Transverse colon (tissue), 4 donors: ENCODE measurements at regions not wholly inside any gene's neighbourhood (a gene's known extent, or its start where the extent isn't known, plus 50 kb on each side); places are given as distances from the start of the nearest gene placed in this dataset.

Experiments used
- CTCF ChIP-seq, 5 experiments: fragments of 200-600 bp in 3 of 5; fragments of 450-650 bp in 2 of 5; sonication (generic) in 3 of 5; IDR thresholded peaks; 1 replicate in 2 of 5; 2 replicates in 3 of 5; pipeline ENCODE4 v1.5.1; 2016 to 2017; ENCODE audit warnings: antibody characterized with exemption in 5 of 5, inconsistent platforms in 3 of 5, mild to moderate bottlenecking in 2 of 5, moderate library complexity in 1 of 5
- EP300 ChIP-seq: sonication (generic); formaldehyde crosslinking; IDR thresholded peaks from one replicate; pipeline ENCODE4 v1.6.1; 2017; ENCODE audit warnings: antibody characterized with exemption, low read depth
- POLR2A ChIP-seq: fragments of 450-650 bp; IDR thresholded peaks from one replicate; pipeline ENCODE4 v1.6.1; 2016; ENCODE audit warnings: antibody characterized with exemption, mild to moderate bottlenecking, moderate library complexity
- POLR2AphosphoS5 ChIP-seq, 3 donors: sonication (generic); formaldehyde crosslinking; IDR thresholded peaks; one replicate each; pipeline ENCODE4 v1.6.1; 2016; ENCODE audit warnings: antibody characterized with exemption in 3 of 3

DNA sequence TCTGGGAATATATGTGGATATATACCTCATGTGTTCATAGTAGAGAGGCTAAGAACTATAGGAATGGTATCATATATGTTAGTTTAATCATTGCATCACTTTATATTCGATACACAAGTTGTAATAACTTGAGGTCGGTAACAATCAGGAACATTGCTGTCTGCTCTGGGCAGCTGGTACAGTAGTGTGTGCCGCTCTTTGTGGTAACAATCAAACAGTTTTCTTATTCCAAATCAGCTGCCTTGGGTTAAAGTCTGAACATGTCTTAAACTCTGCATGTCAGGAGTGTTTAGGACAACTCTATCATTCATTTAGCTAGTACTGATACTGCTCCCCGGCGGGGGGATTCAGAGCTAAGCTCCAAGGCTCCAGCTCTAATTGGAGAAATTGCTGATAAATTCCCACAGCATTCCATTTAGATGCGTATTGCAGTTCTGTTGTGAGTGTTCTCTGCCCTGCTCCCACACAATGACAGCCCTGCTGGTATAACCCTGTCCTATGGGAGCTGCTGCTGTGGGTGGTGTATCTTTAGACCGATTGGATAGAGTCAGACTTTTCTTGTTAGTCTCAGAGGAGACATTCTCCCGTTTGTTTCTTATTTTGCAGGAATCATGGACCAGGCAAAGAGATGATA is 707.5 kb upstream of the FZD8 start:
- TF ChIP-seq POLR2A, result no peak
- no peak for TF ChIP-seq CTCF (IDR thresholded peaks at IDR 0.05)
- TF ChIP-seq POLR2AphosphoS5 (IDR thresholded peaks at IDR 0.05), result no peak
- no peak for TF ChIP-seq EP300
